ENCODE measurements at regions not wholly inside any gene's neighbourhood (a gene's known extent, or its start where the extent isn't known, plus 50 kb on each side); places are given as distances from the start of the nearest gene placed in this dataset.
"Not testable (repeated sequence)": the region's sequence is repeated elsewhere in the genome, so short reads cannot be mapped to it uniquely, and the experiment has no call there.

DNA sequence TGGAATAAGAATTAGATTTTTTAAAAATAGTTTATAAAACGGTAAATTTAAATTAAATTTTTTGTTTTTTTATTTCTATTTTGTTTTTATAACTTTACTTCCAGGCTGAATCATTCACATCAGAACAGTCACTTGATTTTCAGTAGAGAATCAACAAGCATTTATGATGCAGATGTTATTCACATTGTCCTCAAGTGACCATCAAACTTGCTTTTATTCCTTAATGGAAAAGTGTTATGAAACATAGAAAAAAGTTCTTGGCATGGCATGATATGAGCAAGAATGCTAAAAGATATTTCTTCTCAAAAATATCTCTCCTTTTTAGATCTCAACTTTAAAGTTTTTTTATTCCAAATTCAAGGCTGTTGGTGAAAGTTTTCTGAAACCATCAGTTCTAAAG lies 70.9 kb upstream of the TGFBR2 start:
- DNase-seq: no peak

DNA sequence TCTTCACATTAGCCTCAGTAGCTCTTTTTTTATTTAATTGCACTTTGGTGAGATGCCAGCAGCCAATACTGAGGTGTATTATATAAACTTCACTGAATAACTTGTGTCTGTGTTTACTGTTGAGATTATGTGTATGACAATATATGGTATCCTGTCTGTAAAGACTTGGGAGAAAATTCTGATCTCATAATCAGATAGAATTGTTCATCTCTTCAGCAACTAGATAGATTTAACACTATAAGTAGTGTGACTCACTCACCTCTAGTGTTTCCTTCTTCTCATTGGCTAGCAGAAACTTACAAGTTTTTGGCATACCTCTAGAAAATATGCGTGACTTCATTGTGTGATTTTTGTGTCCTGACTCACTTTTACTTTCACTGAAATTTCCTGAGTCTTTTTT lies 67.6 kb upstream of the TGFBR2 start:
- no peak for DNase-seq

DNA sequence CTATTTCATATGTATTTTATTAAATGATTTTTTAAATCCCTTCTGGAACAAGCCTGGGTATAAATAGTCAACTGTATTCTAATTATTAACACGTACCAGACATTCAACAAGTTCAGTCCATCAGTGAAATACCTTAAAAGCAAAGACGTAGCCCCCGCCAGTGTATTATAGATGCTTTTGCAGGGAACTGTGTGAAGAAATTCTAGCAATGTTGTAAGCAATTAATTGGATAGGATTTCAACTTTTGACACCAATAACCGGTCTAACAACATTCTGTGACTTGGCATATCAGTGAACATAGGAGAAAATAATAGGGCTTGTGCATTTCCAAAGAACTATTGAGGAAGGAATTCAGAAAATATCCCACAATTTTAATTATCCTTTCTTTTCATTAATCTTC lies 67.2 kb upstream of the TGFBR2 start:
- DNase-seq: no peak

DNA sequence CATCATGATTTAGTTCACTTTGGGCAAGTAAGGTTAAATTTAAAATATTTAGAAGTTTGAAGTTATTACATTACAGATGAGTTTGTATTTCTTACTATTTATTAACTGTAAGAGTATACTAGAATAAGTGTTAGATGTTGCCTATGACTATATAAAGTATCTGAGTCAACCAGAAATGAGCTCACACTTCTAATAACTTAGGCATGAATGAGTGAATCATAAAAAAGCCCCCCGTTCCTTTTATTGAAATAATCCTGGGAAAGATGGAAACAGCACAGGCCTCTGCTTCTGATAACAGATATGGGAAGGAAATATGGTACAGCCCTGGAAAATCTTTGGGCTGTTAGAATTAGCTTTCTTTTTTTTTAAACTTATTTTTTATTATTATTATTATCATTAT lies 66.6 kb upstream of the TGFBR2 start:
- no peak for DNase-seq

DNA sequence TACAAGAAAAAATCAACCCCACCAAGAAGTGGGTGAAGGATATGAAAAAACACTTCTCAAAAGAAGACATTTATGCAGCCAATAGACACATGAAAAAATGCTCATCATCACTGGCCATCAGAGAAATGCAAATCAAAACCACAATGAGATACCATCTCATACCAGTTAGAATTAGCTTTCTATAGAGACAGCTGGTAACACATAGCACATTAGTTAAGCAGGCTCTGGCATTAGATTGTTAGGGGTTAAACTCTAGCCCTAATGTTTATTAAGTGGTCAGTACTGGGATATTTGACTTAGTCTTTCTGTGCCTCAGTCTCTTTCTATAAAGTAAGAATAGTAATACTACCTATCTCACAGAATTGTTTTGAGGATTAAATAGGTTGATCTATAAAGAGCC lies 65.2 kb upstream of the TGFBR2 start:
- DNase-seq: not testable (repeated sequence)

DNA sequence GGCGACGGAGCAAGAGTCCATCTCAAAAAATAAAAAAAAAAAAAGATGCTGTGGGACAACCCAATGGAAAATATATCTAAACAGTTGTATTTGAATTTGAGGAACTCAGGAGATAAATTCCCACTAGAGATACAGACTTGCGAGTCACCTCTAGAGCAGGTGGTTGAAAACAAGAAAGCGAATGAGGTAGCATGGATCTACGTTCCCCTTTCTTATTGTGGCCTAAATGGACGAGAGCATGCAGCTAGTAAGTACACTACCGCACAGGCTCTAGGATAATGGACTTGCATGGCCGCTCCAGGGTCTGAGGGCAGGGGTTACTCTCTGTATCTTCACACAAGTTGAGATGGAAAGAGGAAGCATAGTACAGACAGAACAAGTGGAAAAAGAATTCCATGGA lies 63.5 kb upstream of the TGFBR2 start:
- DNase-seq: no peak

DNA sequence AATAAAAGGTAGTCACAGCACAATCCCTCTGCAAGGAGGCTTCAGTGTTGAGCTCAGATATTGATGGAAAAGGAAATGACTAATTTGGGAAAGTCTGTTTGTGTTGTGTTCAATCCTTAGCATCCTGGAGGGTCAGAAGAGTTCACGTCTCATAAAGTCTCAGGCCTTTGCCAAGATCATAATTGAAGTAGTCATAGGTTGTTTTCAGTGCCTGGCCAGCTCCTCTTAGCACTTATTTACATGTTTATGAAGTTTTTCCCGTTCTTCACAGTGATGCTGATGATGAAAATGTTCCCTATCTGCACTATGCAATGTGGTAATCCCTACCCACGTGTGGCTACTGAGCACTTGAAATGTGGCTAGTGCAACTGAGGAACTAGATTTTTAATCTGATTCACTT lies 61.6 kb upstream of the TGFBR2 start:
- DNase-seq: no peak

- no peak for DNase-seq
These were observed 59.5 kb upstream of the TGFBR2 start for GRCh38 chr3:30546934-30547333.

- no peak for DNase-seq
These were observed 58.7 kb upstream of the TGFBR2 start for GRCh38 chr3:30547716-30548115.

- peak; percentile 23 for DNase-seq
These were observed 57.8 kb upstream of the TGFBR2 start for GRCh38 chr3:30548600-30548999.

GRCh38 chr3:30549600-30549999 lies 56.8 kb upstream of the TGFBR2 start:
- no peak for DNase-seq

DNA sequence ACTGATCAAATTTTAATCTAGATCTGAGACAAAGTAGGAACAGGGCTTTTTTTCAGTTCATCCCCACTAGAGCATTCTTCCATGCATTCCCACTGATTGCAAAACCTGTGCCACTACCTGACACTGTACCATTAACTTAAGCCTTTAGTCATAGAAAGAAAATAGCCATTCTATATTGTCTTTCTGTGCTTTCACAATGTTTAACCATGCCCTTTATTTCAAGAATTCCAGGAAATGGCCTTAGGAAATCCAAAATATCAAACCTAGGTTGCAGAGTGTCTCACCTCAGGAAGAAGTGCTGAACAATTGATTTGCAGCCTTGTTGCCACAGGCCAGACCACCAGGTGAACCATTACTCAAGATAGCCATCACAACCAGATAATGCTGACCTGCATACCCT lies 56.2 kb upstream of the TGFBR2 start:
- DNase-seq: no peak

- no peak for DNase-seq
These were observed 55.1 kb upstream of the TGFBR2 start for GRCh38 chr3:30551266-30551665.

DNA sequence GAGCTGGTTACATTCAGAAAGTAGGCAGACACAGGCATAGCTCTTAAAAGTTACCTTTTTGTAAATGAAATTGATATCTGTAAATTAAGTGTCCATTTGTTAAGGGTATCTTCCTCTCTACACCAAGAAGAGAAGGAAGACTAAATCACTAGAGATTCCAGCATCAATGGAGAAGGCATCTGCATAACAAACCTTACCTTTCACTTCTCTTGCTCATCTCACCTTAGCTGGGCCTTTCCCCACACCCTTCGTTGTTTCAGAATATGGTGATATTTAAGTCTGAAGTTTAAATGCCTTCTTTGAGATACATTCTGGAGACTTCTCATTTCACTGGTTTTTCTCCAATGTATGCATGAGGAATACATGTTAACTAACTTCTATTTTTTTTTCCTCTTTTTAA lies 54.5 kb upstream of the TGFBR2 start:
- no peak for DNase-seq

DNA sequence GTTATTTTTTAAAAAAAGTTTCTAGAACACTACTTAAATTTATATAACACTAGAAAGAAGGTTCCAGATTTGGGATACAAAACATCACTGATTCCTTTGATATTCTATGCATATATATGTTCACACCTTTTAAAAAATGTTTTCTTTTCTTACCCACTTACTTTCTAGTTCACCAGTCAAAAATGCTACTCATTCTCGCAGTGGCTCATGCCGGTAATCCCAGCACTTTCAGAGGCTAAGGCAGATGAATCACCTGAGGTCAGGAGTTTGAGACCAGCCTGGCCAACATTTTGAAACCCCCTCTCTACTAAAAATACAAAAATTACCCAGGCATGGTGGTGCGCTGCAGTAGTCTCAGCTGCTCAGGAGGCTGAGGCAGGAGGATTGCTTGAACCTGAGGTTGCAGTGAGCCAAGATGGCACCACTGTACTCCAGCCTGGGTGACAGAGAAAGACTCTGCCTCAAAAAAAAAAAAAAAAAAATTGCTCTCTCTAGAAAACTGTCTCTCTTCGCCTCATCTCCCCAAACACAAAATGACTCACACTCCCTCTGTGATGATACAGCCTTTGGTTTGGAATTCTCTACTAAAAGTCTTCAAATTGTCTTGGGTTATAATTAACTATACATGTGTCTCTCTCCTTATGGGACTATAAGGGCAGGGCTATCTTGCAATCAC lies 52.6 kb upstream of the TGFBR2 start:
- DNase-seq: no peak

DNA sequence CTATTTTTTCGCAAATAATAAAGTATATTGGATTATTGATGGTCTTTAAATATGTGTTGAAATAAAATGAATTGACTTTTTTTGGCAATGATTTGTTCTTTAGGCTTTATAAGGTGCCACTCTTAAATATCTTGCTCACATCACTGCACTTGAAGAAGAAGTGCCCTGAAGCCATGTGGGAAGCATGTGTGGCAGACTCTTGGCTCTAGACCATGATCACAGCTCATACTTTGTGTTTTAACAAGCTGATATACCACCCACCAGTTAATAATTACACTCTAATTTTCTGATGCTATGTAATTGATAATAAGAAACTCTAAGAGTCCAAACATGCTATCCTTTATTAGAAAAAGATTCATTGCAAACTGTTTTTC lies 52.1 kb upstream of the TGFBR2 start:
- no peak for DNase-seq

- DNase-seq: no peak
These were observed 50.4 kb upstream of the TGFBR2 start for GRCh38 chr3:30555968-30556367.

All from activated CD4-positive, alpha-beta T cell treated with anti-CD3 and anti-CD28 coated beads, Interleukin-2, Interleukin-6, amounts not matched to agents 100 ng/mL and 50 ng/mL, durations not matched to agents 16 hours and 8 hours (primary cell).